ENCODE measurements at regions not wholly inside any gene's neighbourhood (a gene's known extent, or its start where the extent isn't known, plus 50 kb on each side); places are given as distances from the start of the nearest gene placed in this dataset.

DNA sequence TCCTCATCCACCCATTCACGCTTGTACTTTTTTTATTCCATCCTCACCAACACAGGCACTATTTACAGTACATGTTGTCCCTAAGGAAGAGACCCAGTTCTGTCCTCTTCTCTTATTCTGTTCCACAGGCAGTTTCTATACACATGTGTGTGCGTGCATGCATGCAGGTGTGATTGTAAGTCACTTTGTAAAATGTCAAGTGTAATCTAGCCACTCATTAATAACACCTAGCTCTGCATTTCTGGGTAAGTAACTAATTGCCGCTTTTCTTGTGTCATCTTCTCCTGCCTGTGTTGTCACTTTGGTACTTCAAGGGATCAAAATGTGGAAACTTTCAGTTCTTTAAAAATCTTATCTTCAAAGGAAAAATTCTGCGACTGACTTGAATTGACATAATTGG is 377.2 kb downstream of the SEC16B start:
- no peak for DNase-seq (ENCODE audit: low read depth, low spot score)
- ChIA-PET CTCF (no interaction called here), POLR2A (no interaction called here)
- H3K4me3 ChIP-seq (ENCODE audit: low read depth, low read length), result no peak overlapping the region
- TF ChIP-seq, protein P1, sequence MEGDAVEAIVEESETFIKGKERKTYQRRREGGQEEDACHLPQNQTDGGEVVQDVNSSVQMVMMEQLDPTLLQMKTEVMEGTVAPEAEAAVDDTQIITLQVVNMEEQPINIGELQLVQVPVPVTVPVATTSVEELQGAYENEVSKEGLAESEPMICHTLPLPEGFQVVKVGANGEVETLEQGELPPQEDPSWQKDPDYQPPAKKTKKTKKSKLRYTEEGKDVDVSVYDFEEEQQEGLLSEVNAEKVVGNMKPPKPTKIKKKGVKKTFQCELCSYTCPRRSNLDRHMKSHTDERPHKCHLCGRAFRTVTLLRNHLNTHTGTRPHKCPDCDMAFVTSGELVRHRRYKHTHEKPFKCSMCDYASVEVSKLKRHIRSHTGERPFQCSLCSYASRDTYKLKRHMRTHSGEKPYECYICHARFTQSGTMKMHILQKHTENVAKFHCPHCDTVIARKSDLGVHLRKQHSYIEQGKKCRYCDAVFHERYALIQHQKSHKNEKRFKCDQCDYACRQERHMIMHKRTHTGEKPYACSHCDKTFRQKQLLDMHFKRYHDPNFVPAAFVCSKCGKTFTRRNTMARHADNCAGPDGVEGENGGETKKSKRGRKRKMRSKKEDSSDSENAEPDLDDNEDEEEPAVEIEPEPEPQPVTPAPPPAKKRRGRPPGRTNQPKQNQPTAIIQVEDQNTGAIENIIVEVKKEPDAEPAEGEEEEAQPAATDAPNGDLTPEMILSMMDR (IDR thresholded peaks at IDR 0.05; ENCODE audit: insufficient read depth, low read length, missing control alignments), result no peak

DNA sequence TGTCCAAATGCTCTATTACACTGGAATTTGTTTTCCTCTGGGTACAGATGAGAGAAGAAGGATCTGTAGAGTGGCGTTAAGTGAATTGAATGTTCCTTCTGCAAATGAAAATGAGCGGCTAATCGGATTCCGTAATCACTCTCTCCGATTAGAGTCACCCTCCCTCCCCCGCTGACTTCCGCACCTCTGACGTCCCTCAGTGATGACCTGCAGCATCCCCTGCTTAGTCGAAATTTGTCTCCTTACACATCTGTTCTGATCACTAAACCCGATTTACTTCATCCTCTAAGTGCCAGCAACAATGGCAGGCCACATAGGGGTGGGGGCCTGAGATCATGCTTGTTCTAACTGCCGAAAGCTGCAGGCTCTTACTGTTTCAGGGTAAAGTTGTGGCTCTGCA is 378.7 kb downstream of the SEC16B start:
- TF ChIP-seq, protein P1 (IDR thresholded peaks at IDR 0.05; ENCODE audit: insufficient read depth, low read length, missing control alignments), result no peak
- CTCF ChIA-PET, result no interaction called here
- POLR2A ChIA-PET, result no interaction called here
- no peak overlapping the region for H3K4me3 ChIP-seq (ENCODE audit: low read depth, low read length)
- no peak for DNase-seq (ENCODE audit: low read depth, low spot score)

DNA sequence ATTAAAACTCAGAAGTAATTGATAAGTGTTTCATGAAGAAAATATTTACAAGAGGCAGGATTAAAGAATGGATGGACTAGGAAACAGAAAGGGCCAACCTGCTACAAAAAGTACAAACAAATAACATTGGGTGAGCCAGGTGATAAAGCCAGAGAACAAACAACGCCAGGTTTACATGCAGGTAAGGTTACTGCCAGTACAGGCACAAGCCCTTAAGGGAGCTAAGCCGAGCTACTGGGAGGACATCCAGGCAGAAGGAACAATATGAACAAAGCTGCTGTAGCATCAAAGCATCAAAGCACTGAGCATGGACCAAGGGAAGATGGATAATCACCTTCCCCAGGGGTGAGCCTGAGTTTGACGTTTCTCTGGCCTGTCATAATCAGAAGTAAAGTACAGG is 380.7 kb downstream of the SEC16B start:
- ChIA-PET CTCF (no interaction called here), POLR2A (no interaction called here)
- H3K4me3 ChIP-seq (ENCODE audit: low read depth, low read length), result no peak overlapping the region
- TF ChIP-seq, protein P1 (IDR thresholded peaks at IDR 0.05; ENCODE audit: insufficient read depth, low read length, missing control alignments), result no peak
- no peak for DNase-seq (ENCODE audit: low read depth, low spot score)

DNA sequence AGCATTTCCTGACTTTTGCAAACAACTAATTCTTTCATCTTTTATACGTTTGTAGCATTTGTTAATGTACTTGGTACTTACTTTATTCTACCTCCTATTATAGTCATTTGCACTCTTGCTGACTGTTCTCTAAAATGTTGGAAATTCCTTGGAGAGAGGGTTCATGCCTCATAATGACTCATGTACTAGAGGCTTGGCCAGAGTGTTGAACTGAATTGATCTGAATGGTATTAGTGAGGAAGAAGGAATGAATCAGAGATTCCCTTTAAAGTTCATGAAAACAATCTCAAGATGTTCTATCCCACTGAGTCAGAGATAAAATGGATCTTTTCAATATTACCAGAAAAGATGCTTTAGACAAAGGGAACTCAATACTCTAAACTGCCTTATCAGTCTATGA is 383.4 kb downstream of the SEC16B start:
- TF ChIP-seq, protein P1 (IDR thresholded peaks at IDR 0.05; ENCODE audit: insufficient read depth, low read length, missing control alignments), result no peak
- DNase-seq (ENCODE audit: low read depth, low spot score), result peak; percentile 42
- H3K4me3 ChIP-seq (ENCODE audit: low read depth, low read length), result no peak overlapping the region
- CTCF ChIA-PET, result no interaction called here
- POLR2A ChIA-PET, result no interaction called here

DNA sequence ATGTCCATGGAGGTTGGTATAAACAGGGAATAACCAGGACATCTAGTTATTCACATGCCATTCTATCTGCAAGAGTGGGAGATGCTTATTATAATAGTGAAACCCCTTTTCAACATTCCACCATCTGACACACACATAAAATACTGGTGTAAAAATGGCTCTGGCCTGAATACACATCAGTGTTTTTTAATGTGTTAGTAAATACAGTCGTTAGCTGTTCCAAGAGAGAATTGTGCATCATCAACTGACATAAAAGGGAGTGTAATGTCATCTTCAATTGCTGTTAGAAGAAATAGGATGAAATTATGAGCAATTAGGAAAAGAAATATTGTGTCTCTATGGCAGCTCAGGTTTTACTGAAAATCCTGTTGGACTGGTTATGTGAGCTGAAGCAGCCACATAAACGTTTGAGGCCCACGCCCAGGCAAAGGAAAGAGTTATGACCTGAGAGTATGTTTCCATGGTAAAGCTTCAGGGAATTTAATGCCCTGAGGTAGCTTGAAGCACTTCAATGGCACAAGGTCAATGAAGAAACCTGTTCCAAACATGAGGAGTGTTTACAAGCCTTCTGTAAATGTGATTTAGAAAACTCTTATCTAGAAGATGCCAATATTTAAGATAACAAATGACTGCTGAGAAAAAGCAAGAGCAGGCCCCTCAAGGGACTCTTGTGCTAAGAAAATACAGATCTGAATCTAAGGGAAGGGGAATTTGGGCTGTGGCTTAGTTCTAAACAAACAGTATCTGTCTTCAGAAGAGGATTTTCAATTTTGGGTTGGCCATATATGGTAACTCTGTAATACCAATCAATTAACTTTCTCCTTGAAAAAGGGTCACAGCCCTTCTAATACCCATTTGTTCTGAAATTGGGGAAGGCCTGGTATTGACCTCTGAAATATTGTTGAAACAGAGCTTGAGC is 384.3 kb downstream of the SEC16B start:
- no peak overlapping the region for H3K4me3 ChIP-seq (ENCODE audit: low read depth, low read length)
- CTCF ChIA-PET, result no interaction called here
- POLR2A ChIA-PET, result no interaction called here
- TF ChIP-seq, protein P1 (IDR thresholded peaks at IDR 0.05; ENCODE audit: insufficient read depth, low read length, missing control alignments), result no peak
- DNase-seq (ENCODE audit: low read depth, low spot score), result no peak

DNA sequence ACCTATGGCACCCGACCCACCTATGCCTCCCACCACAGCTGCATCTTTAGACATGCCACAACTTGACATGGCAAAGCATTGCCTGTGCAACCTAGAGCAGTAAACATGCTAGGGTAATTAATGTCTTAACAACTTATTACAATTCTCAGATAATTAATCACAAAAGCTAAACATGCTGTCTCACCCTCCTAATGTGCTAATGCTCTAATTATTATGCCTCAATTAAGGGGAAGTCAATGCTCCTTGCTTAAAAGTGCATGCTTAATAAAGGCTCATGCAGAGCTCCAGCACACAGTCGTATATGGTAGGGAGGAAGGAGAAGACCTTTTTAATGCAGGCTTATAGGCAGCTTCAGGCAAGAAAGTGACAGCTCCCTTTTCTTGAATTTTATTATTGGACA is 396.0 kb downstream of the SEC16B start:
- TF ChIP-seq, protein P1 (IDR thresholded peaks at IDR 0.05; ENCODE audit: insufficient read depth, low read length, missing control alignments), result no peak
- H3K4me3 ChIP-seq (ENCODE audit: low read depth, low read length), result no peak overlapping the region

More for the DNA sequence above, 396.0 kb downstream of the SEC16B start:
- CTCF ChIA-PET, result no interaction called here
- POLR2A ChIA-PET, result no interaction called here
- DNase-seq (ENCODE audit: low read depth, low spot score), result no peak
